Gastrocnemius medialis (tissue), 4 donors: ENCODE measurements at regions not wholly inside any gene's neighbourhood (a gene's known extent, or its start where the extent isn't known, plus 50 kb on each side); places are given as distances from the start of the nearest gene placed in this dataset.

Experiments used
- POLR2A ChIP-seq, 2 donors: fragments of 450-650 bp; IDR thresholded peaks; one replicate each; pipeline ENCODE4 v1.6.1; 2017; ENCODE audit warnings: antibody characterized with exemption in 2 of 2, mild to moderate bottlenecking in 2 of 2, moderate library complexity in 2 of 2
- TF ChIP-seq, protein P1 (sequence below), 5 experiments: fragments of 450-650 bp in 3 of 5; fragments of 200-600 bp in 2 of 5; sonication (generic) in 2 of 5; IDR thresholded peaks in 4 of 5; conservative IDR thresholded peaks in 1 of 5; 1 replicate in 4 of 5; 2 replicates in 1 of 5; pipeline ENCODE4 v1.5.1; 2016 to 2019; ENCODE audit warnings: antibody characterized with exemption in 5 of 5, mild to moderate bottlenecking in 3 of 5, moderate library complexity in 3 of 5

DNA sequence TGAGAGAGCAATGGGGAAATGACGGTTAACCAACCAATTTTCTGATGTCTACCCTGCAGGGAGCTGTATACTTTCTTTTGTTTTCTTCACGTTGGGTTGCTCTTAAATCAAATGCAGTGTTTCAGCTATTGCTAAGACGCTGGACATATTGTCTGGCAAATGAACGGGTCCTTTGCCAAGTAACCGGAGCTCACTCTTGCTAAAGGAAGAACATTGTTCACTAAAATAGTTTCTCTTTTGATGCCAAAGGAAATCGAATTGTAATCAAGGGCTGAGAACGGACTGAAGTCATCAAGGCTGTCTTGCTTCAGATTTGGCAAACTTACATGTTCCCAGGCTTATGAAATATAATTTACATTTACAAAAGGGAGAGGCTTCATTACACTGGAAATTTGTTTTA, 142.3 kb upstream of the ARGLU1 start:
- TF ChIP-seq, protein P1, sequence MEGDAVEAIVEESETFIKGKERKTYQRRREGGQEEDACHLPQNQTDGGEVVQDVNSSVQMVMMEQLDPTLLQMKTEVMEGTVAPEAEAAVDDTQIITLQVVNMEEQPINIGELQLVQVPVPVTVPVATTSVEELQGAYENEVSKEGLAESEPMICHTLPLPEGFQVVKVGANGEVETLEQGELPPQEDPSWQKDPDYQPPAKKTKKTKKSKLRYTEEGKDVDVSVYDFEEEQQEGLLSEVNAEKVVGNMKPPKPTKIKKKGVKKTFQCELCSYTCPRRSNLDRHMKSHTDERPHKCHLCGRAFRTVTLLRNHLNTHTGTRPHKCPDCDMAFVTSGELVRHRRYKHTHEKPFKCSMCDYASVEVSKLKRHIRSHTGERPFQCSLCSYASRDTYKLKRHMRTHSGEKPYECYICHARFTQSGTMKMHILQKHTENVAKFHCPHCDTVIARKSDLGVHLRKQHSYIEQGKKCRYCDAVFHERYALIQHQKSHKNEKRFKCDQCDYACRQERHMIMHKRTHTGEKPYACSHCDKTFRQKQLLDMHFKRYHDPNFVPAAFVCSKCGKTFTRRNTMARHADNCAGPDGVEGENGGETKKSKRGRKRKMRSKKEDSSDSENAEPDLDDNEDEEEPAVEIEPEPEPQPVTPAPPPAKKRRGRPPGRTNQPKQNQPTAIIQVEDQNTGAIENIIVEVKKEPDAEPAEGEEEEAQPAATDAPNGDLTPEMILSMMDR (IDR thresholded peaks at IDR 0.05 in 4 of 5, conservative IDR thresholded peaks at IDR 0.05 in 1 of 5) = no peak
- no peak for TF ChIP-seq POLR2A (IDR thresholded peaks at IDR 0.05)
